Smooth muscle cell (in vitro differentiated cells): ENCODE measurements at regions not wholly inside any gene's neighbourhood (a gene's known extent, or its start where the extent isn't known, plus 50 kb on each side); places are given as distances from the start of the nearest gene placed in this dataset.
"Not testable (repeated sequence)": the region's sequence is repeated elsewhere in the genome, so short reads cannot be mapped to it uniquely, and the experiment has no call there.

Experiments
- DNase-seq: peaks from one replicate; lab custom pipeline; 2025; ENCODE audit not compliant: unreplicated experiment; lab: John Stamatoyannopoulos, UW
- H2AFZ ChIP-seq: fragments of 200-600 bp; sonication (generic); 2 replicates; pipeline ENCODE4 v1.6.0; 2016; ENCODE audit warnings: antibody characterized with exemption, low read depth, mild to moderate bottlenecking
- H3F3A ChIP-seq: fragments of 200-600 bp; sonication (generic); 2 replicates; pipeline ENCODE4 v1.6.0; 2017; ENCODE audit warnings: antibody characterized with exemption, low read depth
- H3K27ac ChIP-seq: fragments of 200-600 bp; sonication (generic); 2 replicates; pipeline ENCODE4 v1.5.1; 2016; ENCODE audit warnings: low read depth, mild to moderate bottlenecking
- H3K27me3 ChIP-seq: fragments of 200-600 bp; sonication (generic); 2 replicates; pipeline ENCODE4 v1.6.1; 2016; ENCODE audit warnings: low read depth, mild to moderate bottlenecking
- H3K36me3 ChIP-seq: fragments of 200-600 bp; sonication (generic); 2 replicates; pipeline ENCODE4 v1.5.1; 2016; ENCODE audit warnings: low read depth
- H3K4me1 ChIP-seq: fragments of 200-600 bp; sonication (generic); 2 replicates; pipeline ENCODE4 v1.5.1; 2016; ENCODE audit warnings: low read depth
- H3K4me2 ChIP-seq: fragments of 200-600 bp; sonication (generic); 2 replicates; pipeline ENCODE4 v1.6.0; 2016; ENCODE audit warnings: mild to moderate bottlenecking
- H3K4me3 ChIP-seq: fragments of 200-600 bp; sonication (generic); 2 replicates; pipeline ENCODE4 v1.5.1; 2016; ENCODE audit warnings: mild to moderate bottlenecking
- H3K79me2 ChIP-seq: fragments of 200-600 bp; sonication (generic); 2 replicates; pipeline ENCODE4 v1.6.0; 2016; ENCODE audit warnings: low read depth, mild to moderate bottlenecking
- H3K9ac ChIP-seq: fragments of 200-600 bp; sonication (generic); 2 replicates; pipeline ENCODE4 v1.6.0; 2016; ENCODE audit warnings: low read depth
- H3K9me3 ChIP-seq: fragments of 200-600 bp; sonication (generic); replicated peaks from 2 replicates; pipeline ENCODE4 v1.5.1; 2016; ENCODE audit warnings: low read depth
- H4K20me1 ChIP-seq: fragments of 200-600 bp; sonication (generic); 2 replicates; pipeline ENCODE4 v1.6.0; 2016; ENCODE audit warnings: low read depth
- CTCF ChIP-seq: fragments of 200-600 bp; sonication (generic); IDR thresholded peaks from 2 replicates; pipeline ENCODE4 v1.5.1; 2017; ENCODE audit warnings: borderline replicate concordance, mild to moderate bottlenecking, antibody characterized with exemption; ENCODE audit not compliant: insufficient read depth, poor library complexity, severe bottlenecking
- WGBS: methylation state at CpG from one replicate; pipeline ENCODE4 v1.1.7; 2016; ENCODE audit warnings: low lambda C conversion rate; 5-methylcytosine and 5-hydroxymethylcytosine counted together

- no peak overlapping the region for H3K27ac ChIP-seq
- H4K20me1 ChIP-seq: no peaks in the 10 kb centered on the region
- 50% methylated on average over 4 of the region's 4 CpGs for WGBS
- DNase-seq: no peak
- H3K79me2 ChIP-seq: no peaks in the 10 kb centered on the region
- H3K9ac ChIP-seq: no peak overlapping the region
- H3K4me1 ChIP-seq: no peaks in the 10 kb centered on the region
- H3K9me3 ChIP-seq: no peaks in the 10 kb centered on the region
- peak overlapping the region; percentile 69 for H3K4me2 ChIP-seq
- no peaks in the 10 kb centered on the region for H3F3A ChIP-seq
- TF ChIP-seq CTCF: no peak
- no peaks in the 10 kb centered on the region for H3K36me3 ChIP-seq
- H2AFZ ChIP-seq: no peak overlapping the region
- no peak overlapping the region for H3K4me3 ChIP-seq
- peaks cover 34% of the 10 kb centered on the region for H3K27me3 ChIP-seq
These were observed 67.8 kb upstream of the CHRNB4 start for GRCh38 chr15:78708713-78709260.

GRCh38 chr15:78706481-78707235, 65.6 kb upstream of the CHRNB4 start:
- H3K27ac ChIP-seq, H3K79me2 ChIP-seq: not testable (repeated sequence)
- WGBS: 63% methylated on average over 1 of the region's 1 CpG

GRCh38 chr15:78703334-78704056, 62.5 kb upstream of the CHRNB4 start:
- not testable (repeated sequence) for H4K20me1 ChIP-seq, H3K36me3 ChIP-seq, H3K9me3 ChIP-seq, H3K9ac ChIP-seq, H2AFZ ChIP-seq, H3F3A ChIP-seq, H3K27ac ChIP-seq, H3K79me2 ChIP-seq, H3K4me1 ChIP-seq, H3K4me2 ChIP-seq, DNase-seq, H3K4me3 ChIP-seq
- WGBS: 92% methylated on average over 5 of the region's 5 CpGs
- H3K27me3 ChIP-seq: peaks cover 34% of the 10 kb centered on the region

More at GRCh38 chr15:78706481-78707235, 65.6 kb upstream of the CHRNB4 start:
- DNase-seq, H4K20me1 ChIP-seq, H3K4me1 ChIP-seq, H3K9me3 ChIP-seq, H3F3A ChIP-seq, H3K4me2 ChIP-seq, H3K4me3 ChIP-seq, H3K9ac ChIP-seq, H2AFZ ChIP-seq, H3K36me3 ChIP-seq: not testable (repeated sequence)
- peaks cover 34% of the 10 kb centered on the region for H3K27me3 ChIP-seq

- TF ChIP-seq CTCF: no peak
- no peak overlapping the region for H3K4me2 ChIP-seq
- DNase-seq: no peak
These were observed 61.8 kb upstream of the CHRNB4 start for GRCh38 chr15:78702609-78703333.

More at GRCh38 chr15:78702609-78703333, 61.8 kb upstream of the CHRNB4 start:
- Histone ChIP-seq H3F3A (no peaks in the 10 kb centered on the region), H2AFZ (no peak overlapping the region), H4K20me1 (no peaks in the 10 kb centered on the region), H3K4me3 (no peak overlapping the region), H3K27ac (no peak overlapping the region), H3K4me1 (no peaks in the 10 kb centered on the region), H3K36me3 (no peaks in the 10 kb centered on the region), H3K9ac (no peak overlapping the region), H3K27me3 (peaks cover 32% of the 10 kb centered on the region), H3K9me3 (no peaks in the 10 kb centered on the region), H3K79me2 (no peaks in the 10 kb centered on the region)
